Activated CD4-positive, alpha-beta T cell treated with anti-CD3 and anti-CD28 coated beads for 36 hours (primary cell): ENCODE measurements at regions not wholly inside any gene's neighbourhood (a gene's known extent, or its start where the extent isn't known, plus 50 kb on each side); places are given as distances from the start of the nearest gene placed in this dataset.

ENCODE experiments used
- ATAC-seq: fragments of 200-7000 bp; cut with Tn5 transposase; one replicate; pipeline ENCODE4 v1.10.0; 2021; ENCODE audit warnings: mild to moderate bottlenecking, moderate library complexity
- CTCF ChIA-PET: fragments of 350-600 bp; sonication (Branson Sonifier 250); formaldehyde crosslinking; loops from one replicate; lab custom pipeline; 2021; ENCODE audit warnings: antibody characterized with exemption; lab: Charles Lee
- POLR2A ChIA-PET: fragments of 350-600 bp; sonication (Branson Sonifier 250); formaldehyde crosslinking; loops from one replicate; lab custom pipeline; 2021; ENCODE audit warnings: antibody characterized with exemption, inconsistent platforms; lab: Charles Lee
- DNase-seq: peaks from one replicate; pipeline ENCODE4 v3.0.0-alpha.2; 2020
- H3K27ac Mint-ChIP-seq: one replicate; pipeline ENCODE4 v1.8.0; 2021; ENCODE audit warnings: mixed read lengths
- H3K27me3 Mint-ChIP-seq: one replicate; pipeline ENCODE4 v1.8.0; 2021; ENCODE audit warnings: mixed read lengths
- H3K36me3 Mint-ChIP-seq: one replicate; pipeline ENCODE4 v1.8.0; 2021; ENCODE audit warnings: low read depth, mixed read lengths
- H3K4me1 Mint-ChIP-seq: one replicate; pipeline ENCODE4 v1.8.0; 2021; ENCODE audit warnings: mixed read lengths
- H3K4me3 Mint-ChIP-seq: one replicate; pipeline ENCODE4 v1.8.0; 2021; ENCODE audit warnings: mild to moderate bottlenecking, moderate library complexity, mixed read lengths
- H3K9me3 Mint-ChIP-seq: one replicate; pipeline ENCODE4 v1.8.0; 2021; ENCODE audit warnings: low read depth, mixed read lengths
- intact Hi-C, 2 experiments: fragments of 100-400 bp; cut with DNase I in 1 of 2; cut with micrococcal nuclease in 1 of 2; formaldehyde crosslinking; loops; one replicate each; pipeline versions ENCODE4 v1.14.2 to v1.15.1; 2022 to 2024; cut with DNase I, micrococcal nuclease

DNA sequence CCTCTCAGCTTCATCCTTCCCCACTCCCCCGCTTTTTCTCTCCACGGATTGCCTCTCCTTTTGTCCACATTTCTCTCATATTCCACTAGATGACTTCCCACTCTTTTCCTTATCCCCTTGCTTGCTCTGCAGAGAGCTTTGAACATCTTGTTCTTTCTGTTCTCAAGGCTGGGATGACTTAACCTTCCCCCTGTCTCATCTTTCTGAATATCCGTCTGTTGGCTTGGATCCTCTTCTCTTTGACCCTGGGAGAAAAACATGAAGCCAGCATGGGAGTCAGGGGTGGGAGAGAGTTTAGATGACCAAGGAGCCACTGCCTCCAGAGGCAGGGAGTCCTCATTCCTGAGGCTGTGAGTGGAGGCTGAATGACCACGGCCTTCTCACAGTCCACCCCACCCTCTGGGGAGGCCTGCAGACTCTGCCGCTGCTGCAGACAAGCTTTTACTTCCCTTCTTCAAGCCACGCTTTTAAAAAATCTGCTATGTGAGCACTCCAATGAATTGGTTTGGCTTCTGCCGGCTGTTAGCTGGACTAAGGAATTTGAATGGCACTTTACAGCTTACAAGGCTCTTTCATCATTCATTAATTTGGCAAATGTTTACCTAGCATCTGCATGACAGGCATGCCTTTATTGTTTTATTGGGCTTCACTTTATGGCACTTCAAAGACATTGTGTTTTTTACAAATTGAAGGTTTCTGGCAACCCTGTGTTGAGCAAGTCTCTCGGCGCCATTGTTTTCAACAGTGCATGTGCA lies 111.6 kb upstream of the SLC6A6 start:
- no peaks in the 10 kb centered on the region for H3K9me3 Mint-ChIP-seq
- ATAC-seq: no peak

DNA sequence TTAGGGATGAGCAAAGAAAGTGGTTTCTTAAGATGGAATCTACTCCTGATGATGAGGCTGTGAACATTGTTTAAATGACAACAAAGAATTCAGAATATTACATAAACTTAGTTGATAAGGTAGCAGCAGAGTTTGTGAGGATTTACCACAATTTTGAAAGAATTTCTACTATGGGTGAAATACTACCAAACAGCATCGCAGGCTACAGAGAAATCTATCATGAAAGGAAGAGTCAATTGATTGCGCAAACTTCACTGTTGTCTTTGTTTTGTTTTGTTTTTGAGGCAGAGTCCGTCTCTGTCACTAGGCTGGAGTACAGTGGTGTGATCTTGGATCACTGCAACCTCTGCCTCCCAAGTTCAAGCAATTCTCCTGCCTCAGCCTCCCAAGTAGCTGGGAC lies 107.4 kb upstream of the SLC6A6 start:
- CTCF ChIA-PET: no interaction called here
- H3K27ac Mint-ChIP-seq: no peak overlapping the region
- intact Hi-C loops: no loop called here
- no peaks in the 10 kb centered on the region for H3K9me3 Mint-ChIP-seq
- no peaks in the 10 kb centered on the region for H3K4me1 Mint-ChIP-seq
- DNase-seq (no peak), ATAC-seq (no peak)
- POLR2A ChIA-PET: no interaction called here
- H3K36me3 Mint-ChIP-seq: no peaks in the 10 kb centered on the region
- peaks cover 4% of the 10 kb centered on the region for H3K27me3 Mint-ChIP-seq
- H3K4me3 Mint-ChIP-seq: no peak overlapping the region

More for the DNA sequence above, 111.6 kb upstream of the SLC6A6 start:
- intact Hi-C loops: no loop called here
- Mint-ChIP-seq H3K4me1 (no peaks in the 10 kb centered on the region), H3K36me3 (no peaks in the 10 kb centered on the region), H3K4me3 (no peak overlapping the region), H3K27me3 (peaks cover 2% of the 10 kb centered on the region), H3K27ac (no peak overlapping the region)
- no peak for DNase-seq
- POLR2A ChIA-PET: no interaction called here
- CTCF ChIA-PET: no interaction called here

DNA sequence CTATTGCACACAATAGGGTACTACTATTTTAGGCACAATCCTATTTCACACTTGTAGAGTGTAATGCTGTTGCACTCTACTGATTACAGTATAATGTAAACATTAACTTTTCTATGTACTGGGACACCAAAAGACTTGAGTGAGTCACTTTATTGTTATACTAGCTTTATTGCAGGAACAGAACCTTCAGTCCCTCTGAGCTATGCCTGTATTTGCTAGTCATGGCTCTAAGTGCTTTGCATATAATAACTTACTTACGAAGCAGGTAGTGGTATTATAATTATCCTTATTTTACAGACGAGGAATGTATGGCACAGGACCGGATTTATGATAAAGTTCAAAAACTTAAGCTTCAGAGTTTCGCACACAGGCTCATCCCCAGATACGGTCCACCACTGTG lies 106.6 kb upstream of the SLC6A6 start:
- ChIA-PET CTCF (no interaction called here), POLR2A (no interaction called here)
- intact Hi-C loops: no loop called here
- Mint-ChIP-seq H3K4me3 (no peak overlapping the region), H3K27me3 (peaks cover 4% of the 10 kb centered on the region), H3K36me3 (no peaks in the 10 kb centered on the region), H3K9me3 (no peaks in the 10 kb centered on the region), H3K4me1 (no peaks in the 10 kb centered on the region), H3K27ac (no peak overlapping the region)
- ATAC-seq (no peak), DNase-seq (no peak)

DNA sequence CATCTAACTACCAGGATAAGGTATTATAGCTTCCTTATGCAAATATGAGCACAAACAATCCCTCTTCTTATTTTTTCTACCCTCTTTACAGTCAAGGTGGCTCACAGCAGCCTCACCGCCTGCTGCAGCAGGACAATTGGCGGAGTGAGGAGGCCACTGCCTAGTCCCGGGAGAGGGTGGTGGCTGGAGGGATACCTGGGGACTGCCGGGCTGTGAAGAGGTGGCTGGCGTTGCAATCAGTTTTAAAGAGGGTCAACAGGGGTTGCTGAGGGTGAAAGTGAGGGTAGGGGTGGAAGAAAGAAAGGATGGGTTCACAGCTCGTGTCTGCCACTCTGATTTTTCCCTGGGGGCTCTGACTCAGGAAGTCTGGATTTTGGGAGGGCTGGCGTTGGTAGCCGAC lies 105.1 kb upstream of the SLC6A6 start:
- H3K4me1 Mint-ChIP-seq: no peaks in the 10 kb centered on the region
- H3K36me3 Mint-ChIP-seq: no peaks in the 10 kb centered on the region
- H3K27me3 Mint-ChIP-seq: peaks cover 4% of the 10 kb centered on the region
- H3K9me3 Mint-ChIP-seq: no peaks in the 10 kb centered on the region
- DNase-seq (no peak), ATAC-seq (no peak)
- H3K4me3 Mint-ChIP-seq: no peak overlapping the region
- CTCF ChIA-PET: interaction anchor here (0.6 to 0.7 kb wide), 2 partner anchors 62 to 539 kb away, joined by 3 read pairs; no protein-coding TSS in a partner anchor
- POLR2A ChIA-PET: no interaction called here
- no peak overlapping the region for H3K27ac Mint-ChIP-seq
- intact Hi-C loops: no loop called here

DNA sequence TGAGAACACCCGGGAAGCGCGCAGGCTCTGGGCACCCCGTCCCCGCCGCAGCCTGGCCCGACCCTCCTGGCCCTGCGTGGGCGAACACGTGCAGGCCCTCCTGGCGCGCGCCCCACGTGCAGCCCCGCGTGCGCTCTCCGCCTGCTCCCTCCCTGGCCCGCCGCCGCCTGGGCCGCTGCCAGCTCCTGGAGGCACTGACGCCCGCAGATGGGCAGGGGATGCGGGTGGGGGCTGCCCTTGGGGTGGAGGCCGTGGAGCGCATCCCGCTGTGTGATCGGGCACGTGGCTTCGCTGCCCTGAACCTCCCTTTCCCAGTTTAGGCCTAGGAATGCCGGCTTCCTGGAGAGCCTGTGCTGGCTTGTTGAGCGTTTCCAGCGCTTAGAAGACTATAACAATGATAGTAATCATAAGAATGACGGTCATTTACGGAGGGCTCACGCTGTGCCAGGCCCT lies 104.6 kb upstream of the SLC6A6 start:
- CTCF ChIA-PET: no interaction called here
- intact Hi-C loops: no loop called here
- H3K9me3 Mint-ChIP-seq: no peaks in the 10 kb centered on the region

DNA sequence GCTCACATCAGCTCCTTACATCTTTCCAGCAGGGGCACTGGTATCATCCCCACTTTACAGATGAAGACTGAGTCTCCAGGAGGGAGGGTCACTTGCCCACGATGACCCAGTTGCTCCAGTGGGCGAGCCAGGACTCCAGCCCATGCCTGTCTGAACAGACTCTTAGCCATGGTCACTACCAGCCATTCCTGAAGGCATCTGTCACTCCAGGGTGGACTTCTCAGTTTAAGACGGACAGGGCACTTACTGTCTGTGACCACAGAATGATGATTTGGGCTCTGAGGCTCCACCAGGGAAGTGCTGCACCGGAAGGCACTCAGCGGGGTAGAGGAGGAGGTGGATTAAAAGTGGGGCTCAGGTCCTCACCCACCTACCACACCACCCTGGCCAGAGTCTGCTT lies 104.0 kb upstream of the SLC6A6 start:
- H3K27ac Mint-ChIP-seq: no peak overlapping the region
- H3K4me1 Mint-ChIP-seq: peaks cover under 1% of the 10 kb centered on the region
- DNase-seq (no peak), ATAC-seq (no peak)
- CTCF ChIA-PET: no interaction called here
- POLR2A ChIA-PET: no interaction called here
- H3K9me3 Mint-ChIP-seq: no peaks in the 10 kb centered on the region
- H3K36me3 Mint-ChIP-seq: no peaks in the 10 kb centered on the region
- intact Hi-C loops: no loop called here
- H3K27me3 Mint-ChIP-seq: peaks cover 4% of the 10 kb centered on the region
- no peak overlapping the region for H3K4me3 Mint-ChIP-seq

More for the DNA sequence above, 104.6 kb upstream of the SLC6A6 start:
- Mint-ChIP-seq H3K27ac (no peak overlapping the region), H3K4me1 (no peaks in the 10 kb centered on the region), H3K36me3 (no peaks in the 10 kb centered on the region), H3K27me3 (peaks cover 4% of the 10 kb centered on the region), H3K4me3 (no peak overlapping the region)
- DNase-seq (no peak), ATAC-seq (no peak)
- POLR2A ChIA-PET: no interaction called here

DNA sequence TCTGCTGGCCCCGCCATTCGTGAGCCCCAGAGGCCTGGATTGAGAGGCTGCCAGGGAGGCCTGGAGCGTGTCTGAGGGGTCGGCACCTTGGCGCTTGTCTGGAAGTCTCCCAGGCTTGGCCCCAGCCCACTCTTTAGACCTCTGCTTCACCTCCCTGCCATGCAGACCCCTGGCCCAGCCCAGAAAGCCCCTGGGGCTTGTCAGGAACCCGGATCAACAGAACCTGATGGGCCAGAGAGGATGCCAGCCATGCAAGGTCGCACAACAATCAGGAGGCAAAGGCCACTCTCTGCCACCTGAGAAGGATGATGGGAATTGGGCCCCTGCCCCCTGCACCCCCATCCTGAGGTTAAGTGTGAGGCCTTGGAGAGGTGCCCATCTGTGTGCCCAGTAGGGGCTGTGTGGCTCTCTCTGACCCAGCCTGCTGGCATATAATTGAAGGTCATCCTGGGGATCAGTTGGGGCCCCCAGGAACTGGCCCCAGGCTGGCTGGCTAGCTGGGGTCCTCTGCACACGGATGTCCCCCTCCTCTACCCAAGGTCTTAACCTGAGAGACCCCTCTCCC lies 103.3 kb upstream of the SLC6A6 start:
- intact Hi-C loops: no loop called here
- H3K36me3 Mint-ChIP-seq: no peaks in the 10 kb centered on the region
- peaks cover 4% of the 10 kb centered on the region for H3K27me3 Mint-ChIP-seq
- DNase-seq (no peak), ATAC-seq (no peak)
- no peak overlapping the region for H3K27ac Mint-ChIP-seq
- H3K9me3 Mint-ChIP-seq: no peaks in the 10 kb centered on the region
- peaks cover 3% of the 10 kb centered on the region for H3K4me1 Mint-ChIP-seq
- H3K4me3 Mint-ChIP-seq: no peak overlapping the region
- ChIA-PET CTCF (no interaction called here), POLR2A (no interaction called here)

DNA sequence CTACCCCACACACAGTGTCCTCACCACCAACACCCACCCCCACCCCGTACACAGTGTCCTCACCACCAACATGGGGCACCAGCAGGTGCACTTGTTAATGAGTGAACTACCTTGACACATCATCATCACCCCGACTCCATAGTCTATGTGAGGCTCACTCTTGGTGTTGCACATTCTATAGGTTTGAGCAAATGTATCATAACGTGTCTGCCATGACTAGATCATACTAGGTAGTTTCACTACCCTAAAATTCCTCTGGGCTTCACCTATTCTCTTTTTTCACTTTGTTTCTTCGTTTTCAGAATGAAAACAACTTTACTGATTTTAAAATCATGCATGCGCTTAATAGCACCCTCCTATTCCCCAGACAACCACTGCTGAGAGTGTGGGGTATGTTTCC lies 102.6 kb upstream of the SLC6A6 start:
- DNase-seq (no peak), ATAC-seq (no peak)
- H3K27ac Mint-ChIP-seq: no peak overlapping the region
- H3K27me3 Mint-ChIP-seq: peaks cover 2% of the 10 kb centered on the region
- ChIA-PET POLR2A (no interaction called here), CTCF (no interaction called here)
- peaks cover 3% of the 10 kb centered on the region for H3K4me1 Mint-ChIP-seq
- H3K9me3 Mint-ChIP-seq: no peaks in the 10 kb centered on the region
- H3K4me3 Mint-ChIP-seq: no peak overlapping the region
- intact Hi-C loops: no loop called here
- no peaks in the 10 kb centered on the region for H3K36me3 Mint-ChIP-seq

DNA sequence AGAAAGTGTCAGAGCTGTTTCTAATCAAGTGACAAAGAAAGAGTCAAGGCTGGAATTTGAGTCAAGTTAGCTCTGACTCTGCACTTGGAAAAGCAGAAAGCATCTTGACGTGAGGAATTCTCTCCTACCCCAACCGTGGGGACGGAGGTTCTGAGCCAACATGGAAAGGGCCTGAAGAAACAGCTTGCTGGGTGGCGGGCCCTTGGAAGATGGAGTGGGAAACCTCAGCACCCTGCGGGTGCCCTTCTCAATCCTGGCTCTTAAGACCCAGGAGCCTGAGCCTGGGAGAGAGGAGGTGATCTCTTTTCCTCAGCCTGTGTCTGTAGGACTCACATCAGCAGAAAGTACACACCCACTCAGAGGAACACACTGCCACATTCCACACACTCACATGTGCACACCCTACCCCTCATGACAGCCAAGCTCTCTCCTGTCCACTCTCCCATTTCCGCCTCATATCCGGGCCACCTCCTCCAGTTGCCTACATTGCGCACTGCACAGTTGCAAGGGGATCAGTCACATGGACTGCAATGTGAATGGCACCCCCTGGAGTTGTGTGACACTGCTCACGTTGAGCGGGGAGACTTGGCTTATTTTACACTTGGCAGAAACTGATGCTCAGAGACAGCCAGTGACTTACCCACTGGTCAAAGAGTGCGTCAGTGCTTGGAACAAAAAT lies 101.5 kb upstream of the SLC6A6 start:
- POLR2A ChIA-PET: no interaction called here
- DNase-seq: no peak
- no peak overlapping the region for H3K4me3 Mint-ChIP-seq
- no peak for ATAC-seq
- H3K27ac Mint-ChIP-seq: no peak overlapping the region
- CTCF ChIA-PET: interaction anchor here (0.5 kb wide), 1 partner anchor 173 kb away, joined by 3 read pairs; no protein-coding TSS in a partner anchor
- no peaks in the 10 kb centered on the region for H3K9me3 Mint-ChIP-seq
- H3K36me3 Mint-ChIP-seq: no peaks in the 10 kb centered on the region
- intact Hi-C loops: no loop called here
- H3K27me3 Mint-ChIP-seq: peaks cover 2% of the 10 kb centered on the region
- peaks cover 3% of the 10 kb centered on the region for H3K4me1 Mint-ChIP-seq

DNA sequence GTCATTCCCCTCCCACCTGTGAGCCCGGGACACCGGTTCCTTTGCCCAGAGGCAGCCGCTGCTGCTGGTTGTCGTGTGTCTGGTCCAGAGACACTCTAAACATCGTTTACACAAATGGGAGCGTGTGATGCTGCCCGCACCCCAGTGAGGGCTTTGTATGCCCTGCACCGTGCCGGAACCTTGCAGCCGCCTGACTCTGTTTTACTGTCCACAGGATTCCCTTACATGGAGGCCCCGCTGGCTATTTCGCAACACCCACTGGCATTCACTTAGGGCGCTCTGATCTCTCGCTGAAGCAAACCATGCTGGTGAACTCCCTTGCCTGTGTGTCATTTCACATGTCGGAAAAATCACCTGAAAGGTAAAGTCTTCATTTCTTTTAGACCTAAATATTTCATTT lies 100.8 kb upstream of the SLC6A6 start:
- Mint-ChIP-seq H3K4me3 (no peak overlapping the region), H3K4me1 (peaks cover 3% of the 10 kb centered on the region), H3K36me3 (no peaks in the 10 kb centered on the region), H3K27me3 (peaks cover 4% of the 10 kb centered on the region), H3K27ac (no peak overlapping the region), H3K9me3 (no peaks in the 10 kb centered on the region)
- intact Hi-C loops: no loop called here
- CTCF ChIA-PET: no interaction called here
- POLR2A ChIA-PET: no interaction called here
- no peak for DNase-seq
- no peak for ATAC-seq

DNA sequence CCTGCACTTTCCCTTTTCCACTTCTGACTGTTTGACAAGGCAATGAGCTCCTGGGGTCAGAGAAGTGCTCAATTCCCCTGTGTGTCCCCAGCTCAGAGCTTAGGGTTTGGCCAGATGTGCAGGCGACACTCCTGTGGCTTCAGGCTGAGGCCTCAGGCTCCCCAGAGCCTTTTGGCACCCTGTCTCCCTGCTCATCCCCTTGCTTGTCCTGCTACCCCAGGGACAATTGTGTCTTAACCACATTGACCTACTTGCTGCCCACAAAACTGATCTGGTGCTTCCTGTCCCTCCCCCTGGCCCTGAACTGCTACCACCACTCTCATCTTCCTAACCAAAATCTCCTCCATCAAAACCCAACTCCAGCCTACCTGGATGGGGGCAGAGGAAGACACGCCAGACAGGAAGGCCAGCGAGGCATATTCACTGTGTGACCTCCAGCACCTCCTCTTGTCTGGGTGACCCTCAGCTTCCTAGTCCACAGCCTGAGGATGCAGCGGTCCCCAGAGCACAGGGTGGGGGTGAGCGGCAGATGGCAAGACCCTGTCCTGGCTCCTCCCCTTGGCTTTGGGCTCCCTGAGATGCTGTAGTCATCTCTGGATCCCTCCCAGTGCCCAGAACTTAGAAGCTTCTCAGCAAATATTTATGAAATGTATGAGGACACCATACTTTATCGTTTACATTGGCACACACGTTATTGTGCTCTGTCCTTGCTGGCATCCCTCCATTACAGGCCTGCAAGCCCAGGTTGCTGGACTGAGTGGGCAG lies 98.9 kb upstream of the SLC6A6 start:
- no peak overlapping the region for H3K4me3 Mint-ChIP-seq
- H3K9me3 Mint-ChIP-seq: no peaks in the 10 kb centered on the region
- intact Hi-C loops: no loop called here
- peaks cover 6% of the 10 kb centered on the region for H3K27me3 Mint-ChIP-seq
- H3K27ac Mint-ChIP-seq: no peak overlapping the region
- H3K4me1 Mint-ChIP-seq: peaks cover 3% of the 10 kb centered on the region
- POLR2A ChIA-PET: no interaction called here
- CTCF ChIA-PET: interaction anchor here (0.6 kb wide), 1 partner anchor 10 kb away, joined by 3 read pairs; no protein-coding TSS in a partner anchor
- DNase-seq (no peak), ATAC-seq (no peak)
- no peaks in the 10 kb centered on the region for H3K36me3 Mint-ChIP-seq
